Left lung (tissue), 4 donors: ENCODE measurements at regions not wholly inside any gene's neighbourhood (a gene's known extent, or its start where the extent isn't known, plus 50 kb on each side); places are given as distances from the start of the nearest gene placed in this dataset.
"Not testable (repeated sequence)": the region's sequence is repeated elsewhere in the genome, so short reads cannot be mapped to it uniquely, and the experiment has no call there.

Experiments used
- ATAC-seq: fragments of 200-7000 bp; cut with Tn5 transposase; one replicate; pipeline ENCODE4 v1.9.1; 2020; ENCODE audit warnings: moderate library complexity
- DNase-seq, 4 donors: peaks; one replicate each; pipeline ENCODE4 v3.0.0-alpha.2; 2013 to 2020
- H3K27ac ChIP-seq, 2 donors: fragments of 200-600 bp; sonication (generic) in 1 of 2; one replicate each; pipeline versions ENCODE4 v1.5.0 to v1.8.0; 2020 to 2021
- H3K27me3 ChIP-seq, 2 donors: fragments of 200-600 bp; sonication (generic) in 1 of 2; one replicate each; pipeline versions ENCODE4 v1.5.0 to v1.8.0; 2020 to 2021
- H3K36me3 ChIP-seq, 2 donors: fragments of 200-600 bp; sonication (generic) in 1 of 2; one replicate each; pipeline versions ENCODE4 v1.5.0 to v1.8.0; 2020 to 2021
- H3K4me1 ChIP-seq, 2 donors: fragments of 200-600 bp; one replicate each; pipeline ENCODE4 v1.8.0; 2021
- H3K4me3 ChIP-seq, 2 donors: fragments of 200-600 bp; sonication (generic) in 1 of 2; one replicate each; pipeline versions ENCODE4 v1.5.0 to v1.8.0; 2020 to 2021; ENCODE audit warnings: mild to moderate bottlenecking in 1 of 2
- H3K9me3 ChIP-seq, 2 donors: fragments of 200-600 bp; sonication (generic) in 1 of 2; one replicate each; pipeline versions ENCODE4 v1.5.0 to v1.8.0; 2020 to 2021
- intact Hi-C, 2 donors: fragments of 100-400 bp; cut with DNase I; formaldehyde crosslinking; loops; one replicate each; pipeline versions ENCODE4 v1.11.2 to v1.14.2; 2022
- TF ChIP-seq, protein P1 (sequence below), 2 donors: fragments of 200-600 bp; sonication (generic) in 1 of 2; IDR thresholded peaks; one replicate each; pipeline versions ENCODE4 v1.5.0 to v1.8.0; 2021; ENCODE audit warnings: antibody characterized with exemption in 2 of 2
- donor health status: DM: no; HTN: yes; CAD: no.
- donor health status: DM: no; HTN: no; CAD: no.

DNA sequence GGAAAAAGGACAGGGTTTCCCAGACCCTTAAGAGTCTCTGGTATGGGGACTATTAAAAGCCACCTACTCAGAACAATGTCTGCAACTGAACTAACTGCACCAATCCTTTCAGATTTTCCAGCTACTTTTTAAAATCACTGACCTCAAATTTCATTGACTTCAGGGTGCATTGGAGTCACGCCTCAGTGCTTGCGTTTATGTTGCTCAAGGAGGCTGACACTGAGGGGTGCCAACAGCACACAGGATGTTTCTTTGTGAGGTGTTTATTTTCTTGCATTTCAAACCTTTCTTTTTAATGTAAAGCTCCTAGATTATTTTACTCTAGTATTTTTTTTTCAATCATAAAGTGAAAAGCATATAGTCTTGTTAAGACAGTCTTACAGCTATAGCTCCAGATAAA is 402.0 kb upstream of the SLC35B3 start:
- TF ChIP-seq, protein P1, sequence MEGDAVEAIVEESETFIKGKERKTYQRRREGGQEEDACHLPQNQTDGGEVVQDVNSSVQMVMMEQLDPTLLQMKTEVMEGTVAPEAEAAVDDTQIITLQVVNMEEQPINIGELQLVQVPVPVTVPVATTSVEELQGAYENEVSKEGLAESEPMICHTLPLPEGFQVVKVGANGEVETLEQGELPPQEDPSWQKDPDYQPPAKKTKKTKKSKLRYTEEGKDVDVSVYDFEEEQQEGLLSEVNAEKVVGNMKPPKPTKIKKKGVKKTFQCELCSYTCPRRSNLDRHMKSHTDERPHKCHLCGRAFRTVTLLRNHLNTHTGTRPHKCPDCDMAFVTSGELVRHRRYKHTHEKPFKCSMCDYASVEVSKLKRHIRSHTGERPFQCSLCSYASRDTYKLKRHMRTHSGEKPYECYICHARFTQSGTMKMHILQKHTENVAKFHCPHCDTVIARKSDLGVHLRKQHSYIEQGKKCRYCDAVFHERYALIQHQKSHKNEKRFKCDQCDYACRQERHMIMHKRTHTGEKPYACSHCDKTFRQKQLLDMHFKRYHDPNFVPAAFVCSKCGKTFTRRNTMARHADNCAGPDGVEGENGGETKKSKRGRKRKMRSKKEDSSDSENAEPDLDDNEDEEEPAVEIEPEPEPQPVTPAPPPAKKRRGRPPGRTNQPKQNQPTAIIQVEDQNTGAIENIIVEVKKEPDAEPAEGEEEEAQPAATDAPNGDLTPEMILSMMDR (IDR thresholded peaks at IDR 0.05) = no peak
- DNase-seq (no peak), ATAC-seq (no peak)
- Histone ChIP-seq H3K4me3 (no peak overlapping the region), H3K36me3 (no peaks in the 10 kb centered on the region), H3K27ac (no peak overlapping the region), H3K27me3 (no peaks in the 10 kb centered on the region), H3K4me1 (no peaks in the 10 kb centered on the region), H3K9me3 (no peaks in the 10 kb centered on the region)
- intact Hi-C loops = no loop called here

DNA sequence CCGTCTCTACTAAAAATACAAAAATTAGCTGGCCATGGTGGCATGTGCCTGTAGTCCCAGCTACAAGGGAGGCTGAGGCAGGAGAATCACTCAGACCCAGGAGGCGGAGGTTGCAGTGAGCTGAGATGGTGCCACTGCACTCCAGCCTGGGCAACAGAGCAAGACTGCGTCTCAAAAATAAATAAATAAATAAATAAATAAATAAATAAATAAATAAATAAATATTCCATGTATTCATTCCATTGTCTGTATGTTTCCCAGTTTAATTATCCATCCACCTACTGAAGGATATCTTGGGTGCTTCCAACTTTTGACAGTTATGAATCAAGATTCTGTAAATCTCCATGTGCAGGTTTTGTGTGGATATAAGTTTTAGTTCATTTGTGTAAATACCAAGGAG is 397.4 kb upstream of the SLC35B3 start:
- H3K9me3 ChIP-seq, H3K4me3 ChIP-seq, H3K27me3 ChIP-seq, H3K36me3 ChIP-seq, DNase-seq, ATAC-seq, H3K4me1 ChIP-seq, H3K27ac ChIP-seq, intact Hi-C loops: not testable (repeated sequence)

DNA sequence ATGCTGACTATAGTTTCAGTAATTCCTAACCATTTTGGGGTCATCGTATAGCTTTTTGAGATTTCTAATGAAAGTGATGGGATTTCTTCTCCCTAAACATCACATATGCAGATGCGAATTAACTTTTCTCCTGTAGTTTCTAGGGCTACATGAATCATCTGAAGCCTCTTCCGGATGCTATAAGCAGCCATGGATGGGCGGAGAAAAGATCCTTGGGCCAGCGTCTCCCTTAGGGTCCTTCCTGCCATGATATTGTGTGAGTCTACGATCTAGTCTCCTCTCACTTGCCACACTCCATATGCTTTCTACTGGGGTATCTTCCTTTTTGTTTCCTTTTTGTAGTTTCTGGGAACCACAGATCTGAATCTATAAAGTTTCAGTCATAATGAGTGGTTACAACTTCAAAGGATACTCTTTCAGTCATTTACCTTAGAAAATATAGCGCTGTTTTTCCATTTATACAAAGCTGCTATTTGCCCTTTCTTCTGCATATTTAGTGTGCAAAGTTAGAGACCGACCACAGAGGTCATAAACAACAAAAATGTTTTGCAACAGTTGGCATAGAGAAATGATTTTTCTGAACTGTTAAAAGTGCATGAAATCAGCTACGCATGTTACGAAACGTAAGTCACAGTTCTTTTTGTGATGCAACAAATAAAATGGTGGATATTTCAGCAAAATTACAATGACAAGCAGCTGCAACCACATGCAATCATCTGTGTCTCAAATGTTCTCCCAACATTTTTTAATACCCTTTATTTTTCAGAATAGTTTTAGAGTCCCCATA is 396.2 kb upstream of the SLC35B3 start:
- TF ChIP-seq, protein P1 (IDR thresholded peaks at IDR 0.05) = no peak
- Histone ChIP-seq H3K36me3 (no peaks in the 10 kb centered on the region), H3K27me3 (no peaks in the 10 kb centered on the region), H3K4me1 (peaks cover 0 to 5% of the 10 kb centered on the region in 2 donors), H3K27ac (peak overlapping the region in 1 of 2 donors; percentile 21), H3K9me3 (no peaks in the 10 kb centered on the region), H3K4me3 (no peak overlapping the region)
- ATAC-seq = no peak
- intact Hi-C loops = no loop called here
- DNase-seq = peak in 1 of 4 donors; percentile 43

DNA sequence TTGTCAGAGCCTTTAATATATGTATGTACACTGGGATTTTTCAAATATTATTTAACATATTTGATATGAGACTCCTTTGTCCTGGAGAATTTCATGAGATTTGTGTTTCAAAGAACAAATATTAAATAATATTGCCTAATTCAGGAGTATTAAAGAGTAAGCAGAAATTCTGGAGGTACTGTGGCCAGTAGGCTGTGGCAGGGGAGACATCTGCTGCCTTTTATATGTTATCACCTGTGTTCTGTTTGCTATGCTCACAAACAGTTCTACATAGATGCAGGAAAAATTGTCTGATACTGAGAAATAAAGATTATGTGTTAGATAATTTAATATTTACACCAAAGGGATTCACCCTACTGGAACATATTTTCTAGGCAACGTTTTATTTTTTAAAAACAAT is 395.4 kb upstream of the SLC35B3 start:
- ATAC-seq (no peak), DNase-seq (no peak)
- H3K27ac ChIP-seq = no peak overlapping the region
- H3K9me3 ChIP-seq = no peaks in the 10 kb centered on the region
- peaks cover 0 to 5% of the 10 kb centered on the region in 2 donors for H3K4me1 ChIP-seq
- H3K4me3 ChIP-seq = no peak overlapping the region
- H3K36me3 ChIP-seq = no peaks in the 10 kb centered on the region
- H3K27me3 ChIP-seq = no peaks in the 10 kb centered on the region
- TF ChIP-seq, protein P1 (IDR thresholded peaks at IDR 0.05) = no peak
- intact Hi-C loops = no loop called here

DNA sequence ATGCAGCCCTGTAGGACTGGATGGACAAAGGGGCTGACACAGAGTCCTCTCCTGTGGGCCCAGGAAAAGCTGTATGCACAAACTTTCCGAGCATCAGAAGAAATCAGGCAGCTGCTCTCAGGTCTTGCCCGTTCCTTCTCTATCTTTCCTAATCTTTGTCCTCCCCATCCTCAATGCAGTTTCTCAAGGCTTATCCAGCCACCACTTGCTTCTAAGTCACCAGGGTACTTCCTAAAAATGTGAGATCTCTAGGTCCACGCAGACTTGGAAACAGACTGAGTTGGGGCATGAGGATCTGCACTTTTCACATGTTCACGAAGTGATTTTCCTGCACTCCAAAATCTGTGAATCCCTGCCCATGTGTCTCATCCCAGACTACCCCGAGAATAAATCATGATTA is 394.5 kb upstream of the SLC35B3 start:
- H3K9me3 ChIP-seq = no peaks in the 10 kb centered on the region
- DNase-seq (no peak), ATAC-seq (no peak)
- TF ChIP-seq, protein P1 (IDR thresholded peaks at IDR 0.05) = no peak
- H3K4me3 ChIP-seq = no peak overlapping the region
- H3K27me3 ChIP-seq = no peaks in the 10 kb centered on the region
- no peaks in the 10 kb centered on the region for H3K36me3 ChIP-seq
- peaks cover 0 to 5% of the 10 kb centered on the region in 2 donors for H3K4me1 ChIP-seq
- intact Hi-C loops = no loop called here
- no peak overlapping the region for H3K27ac ChIP-seq

DNA sequence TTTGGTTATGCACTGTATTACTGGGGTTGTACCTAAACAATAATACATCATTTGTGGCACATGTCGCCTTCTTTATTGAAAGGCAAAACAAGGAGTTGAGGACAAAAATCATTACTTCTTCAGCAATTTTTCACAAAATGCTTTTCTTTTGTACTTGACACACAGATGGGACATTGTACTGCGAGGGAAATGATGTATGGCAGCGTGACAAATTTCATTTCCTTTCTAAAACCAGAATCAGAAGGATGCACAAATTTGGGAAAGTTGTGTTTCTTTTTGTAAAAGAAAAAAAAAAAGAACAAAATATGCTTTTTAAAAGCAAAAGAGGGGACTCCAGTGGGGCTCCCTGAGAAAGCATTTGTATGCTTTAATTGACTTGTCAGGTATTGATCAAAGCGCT is 394.0 kb upstream of the SLC35B3 start:
- Histone ChIP-seq H3K36me3 (no peaks in the 10 kb centered on the region), H3K4me3 (no peak overlapping the region), H3K9me3 (no peaks in the 10 kb centered on the region), H3K27ac (no peak overlapping the region), H3K4me1 (peaks cover 0 to 5% of the 10 kb centered on the region in 2 donors), H3K27me3 (no peaks in the 10 kb centered on the region)
- TF ChIP-seq, protein P1 (IDR thresholded peaks at IDR 0.05) = no peak
- intact Hi-C loops = no loop called here
- DNase-seq (no peak), ATAC-seq (no peak)
